ENCODE measurements at regions not wholly inside any gene's neighbourhood (a gene's known extent, or its start where the extent isn't known, plus 50 kb on each side); places are given as distances from the start of the nearest gene placed in this dataset.

GRCh38 chr1:2893473-2894120 is 92.1 kb upstream of the TTC34 start:
- TF ChIP-seq CTCF (IDR thresholded peaks at IDR 0.05) (no peak), POLR2A (IDR thresholded peaks at IDR 0.05) (no peak)

Data from adrenal gland (tissue), 5 donors.